Keratinocyte (primary cell): ENCODE measurements at regions not wholly inside any gene's neighbourhood (a gene's known extent, or its start where the extent isn't known, plus 50 kb on each side); places are given as distances from the start of the nearest gene placed in this dataset.

Source experiments
- DNase-seq: peaks from one replicate; pipeline ENCODE4 v3.0.0-alpha.2; 2011; ENCODE audit warnings: low read depth, missing footprints, low spot score
- FAIRE-seq: peaks from 2 replicates; lab custom pipeline; 2011; peaks lifted over from hg19 to GRCh38; lab: Jason Lieb, UNC
- H2AFZ ChIP-seq: 2 replicates; pipeline ENCODE4 v1.6.0; 2012; ENCODE audit warnings: low read length, control low read depth, inconsistent platforms; ENCODE audit not compliant: control insufficient read depth
- H3K27ac ChIP-seq: 2 replicates; pipeline ENCODE4 v1.5.1; 2011; ENCODE audit warnings: low read length; ENCODE audit not compliant: control insufficient read depth, insufficient read depth
- H3K27me3 ChIP-seq: 3 replicates; pipeline ENCODE4 v1.6.0; 2011; ENCODE audit warnings: low read length; ENCODE audit not compliant: control insufficient read depth, insufficient read depth; ENCODE audit errors: extremely low read depth
- H3K36me3 ChIP-seq, 2 experiments: 2 replicates in 1 of 2; 3 replicates in 1 of 2; pipeline ENCODE4 v1.5.1; 2011; ENCODE audit warnings: low read length in 2 of 2, mild to moderate bottlenecking in 1 of 2; ENCODE audit not compliant: control insufficient read depth in 2 of 2, insufficient read depth in 2 of 2; ENCODE audit errors: extremely low read depth in 1 of 2
- H3K4me1 ChIP-seq: 3 replicates; pipeline ENCODE4 v1.5.1; 2011; ENCODE audit warnings: low read length; ENCODE audit not compliant: control insufficient read depth, insufficient read depth; ENCODE audit errors: extremely low read depth
- H3K4me2 ChIP-seq: 3 replicates; pipeline ENCODE4 v1.6.0; 2011; ENCODE audit warnings: low read depth, low read length; ENCODE audit not compliant: control insufficient read depth, insufficient read depth; ENCODE audit errors: extremely low read depth
- H3K4me3 ChIP-seq, 3 experiments: fragments of 200-600 bp in 1 of 3; sonication (generic) in 1 of 3; 2 replicates in 2 of 3; 3 replicates in 1 of 3; pipeline ENCODE4 v1.5.1; 2011 to 2016; ENCODE audit warnings: low read length in 3 of 3, mild to moderate bottlenecking in 3 of 3, control low read depth in 2 of 3, inconsistent platforms in 1 of 3, low read depth in 1 of 3, mixed read lengths in 1 of 3, mixed run types in 1 of 3, moderate library complexity in 1 of 3; ENCODE audit not compliant: control insufficient read depth in 2 of 3, insufficient read depth in 2 of 3; ENCODE audit errors: extremely low read depth in 1 of 3
- H3K79me2 ChIP-seq: 2 replicates; pipeline ENCODE4 v1.6.0; 2012; ENCODE audit warnings: low read length; ENCODE audit not compliant: control insufficient read depth, insufficient read depth
- H3K9ac ChIP-seq: 3 replicates; pipeline ENCODE4 v1.6.0; 2011; ENCODE audit warnings: low read length; ENCODE audit not compliant: control insufficient read depth, insufficient read depth; ENCODE audit errors: extremely low read depth
- H3K9me1 ChIP-seq: 3 replicates; pipeline ENCODE4 v1.6.0; 2011; ENCODE audit warnings: low read length; ENCODE audit not compliant: control insufficient read depth, insufficient read depth; ENCODE audit errors: extremely low read depth
- H3K9me3 ChIP-seq: 2 replicates; pipeline ENCODE4 v1.5.1; 2012; ENCODE audit warnings: low read depth, low read length; ENCODE audit not compliant: control insufficient read depth
- H4K20me1 ChIP-seq: 3 replicates; pipeline ENCODE4 v1.6.0; 2011; ENCODE audit warnings: low read length; ENCODE audit not compliant: control insufficient read depth, insufficient read depth; ENCODE audit errors: extremely low read depth
- EZH2 ChIP-seq: IDR thresholded peaks from one replicate; pipeline ENCODE4 v1.6.1; 2012; ENCODE audit warnings: inconsistent platforms, mild to moderate bottlenecking, low read length, moderate library complexity
- dilution Hi-C: fragments of 300-500 bp; cut with MboI; formaldehyde crosslinking; loops from one replicate; pipeline ENCODE4 v1.7.0; 2020; ENCODE audit warnings: low sequenced_read_pairs; ENCODE audit not compliant: extremely low pct_ligation_motif_present
- TF ChIP-seq, protein P1 (sequence below), 3 experiments: IDR thresholded peaks in 1 of 3; conservative IDR thresholded peaks in 1 of 3; optimal IDR thresholded peaks in 1 of 3; 2 replicates in 2 of 3; 3 replicates in 1 of 3; pipeline versions ENCODE3 to v1.5.1; 2011; ENCODE audit warnings: low read length in 3 of 3, mild to moderate bottlenecking in 3 of 3, moderate library complexity in 2 of 3, control low read depth in 1 of 3, inconsistent platforms in 1 of 3; ENCODE audit not compliant: insufficient read depth in 2 of 3; ENCODE audit errors: extremely low read depth in 1 of 3

DNA sequence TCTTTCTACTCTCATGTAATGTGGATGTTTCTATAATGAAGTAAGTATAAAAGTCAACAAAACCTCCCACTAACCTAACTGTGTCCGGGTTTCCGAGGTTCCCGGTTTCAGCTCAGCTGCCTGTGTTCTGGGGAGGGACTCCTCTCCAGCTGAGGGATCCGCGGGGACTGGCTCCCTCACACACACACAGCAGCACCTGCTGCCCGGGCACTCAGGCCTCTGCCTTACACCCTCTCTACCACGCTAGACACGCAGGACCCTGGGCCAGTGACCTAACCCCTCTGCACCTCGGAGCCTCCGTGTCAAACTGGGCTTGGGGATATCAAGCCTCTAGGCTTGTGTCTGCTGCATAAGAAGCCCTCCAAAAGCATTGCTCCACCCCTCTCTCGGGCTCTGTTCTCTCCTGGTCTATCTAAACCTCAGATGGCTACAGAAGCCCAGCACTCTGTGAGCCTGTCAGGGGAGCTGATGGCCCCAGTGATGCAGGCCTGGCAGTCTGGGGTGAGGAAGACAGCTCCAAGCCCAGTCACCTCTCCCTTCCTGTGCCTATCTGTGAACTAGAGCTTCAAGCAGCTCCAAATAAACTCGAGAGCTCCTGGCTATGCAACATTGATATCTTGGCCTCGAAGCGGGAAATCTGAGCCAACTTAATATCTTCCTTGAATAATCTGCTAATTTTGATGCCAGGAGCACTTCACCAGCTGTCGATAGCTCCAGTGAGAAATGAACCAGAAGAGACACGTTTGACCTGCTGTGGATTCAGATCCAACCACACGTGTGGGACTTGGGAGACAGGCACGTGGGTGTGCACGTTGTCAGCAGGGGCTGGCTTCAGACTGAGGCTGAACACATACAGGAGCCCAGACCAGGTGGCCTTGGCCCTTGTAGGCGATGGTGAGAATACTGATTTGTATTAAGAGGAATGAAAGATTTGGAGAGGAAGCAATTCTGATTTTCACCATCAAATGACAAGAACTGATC is 232.7 kb upstream of the B3GAT1 start:
- Histone ChIP-seq H2AFZ (no peak overlapping the region), H3K4me3 (no peak overlapping the region), H3K27me3 (no peaks in the 10 kb centered on the region), H4K20me1 (no peaks in the 10 kb centered on the region), H3K4me1 (peaks cover 12% of the 10 kb centered on the region), H3K27ac (no peak overlapping the region), H3K9me3 (no peaks in the 10 kb centered on the region), H3K9ac (no peak overlapping the region), H3K4me2 (no peak overlapping the region), H3K79me2 (no peaks in the 10 kb centered on the region), H3K36me3 (no peaks in the 10 kb centered on the region), H3K9me1 (no peaks in the 10 kb centered on the region)
- DNase-seq (no peak), FAIRE-seq (no peak)
- TF ChIP-seq, protein P1, sequence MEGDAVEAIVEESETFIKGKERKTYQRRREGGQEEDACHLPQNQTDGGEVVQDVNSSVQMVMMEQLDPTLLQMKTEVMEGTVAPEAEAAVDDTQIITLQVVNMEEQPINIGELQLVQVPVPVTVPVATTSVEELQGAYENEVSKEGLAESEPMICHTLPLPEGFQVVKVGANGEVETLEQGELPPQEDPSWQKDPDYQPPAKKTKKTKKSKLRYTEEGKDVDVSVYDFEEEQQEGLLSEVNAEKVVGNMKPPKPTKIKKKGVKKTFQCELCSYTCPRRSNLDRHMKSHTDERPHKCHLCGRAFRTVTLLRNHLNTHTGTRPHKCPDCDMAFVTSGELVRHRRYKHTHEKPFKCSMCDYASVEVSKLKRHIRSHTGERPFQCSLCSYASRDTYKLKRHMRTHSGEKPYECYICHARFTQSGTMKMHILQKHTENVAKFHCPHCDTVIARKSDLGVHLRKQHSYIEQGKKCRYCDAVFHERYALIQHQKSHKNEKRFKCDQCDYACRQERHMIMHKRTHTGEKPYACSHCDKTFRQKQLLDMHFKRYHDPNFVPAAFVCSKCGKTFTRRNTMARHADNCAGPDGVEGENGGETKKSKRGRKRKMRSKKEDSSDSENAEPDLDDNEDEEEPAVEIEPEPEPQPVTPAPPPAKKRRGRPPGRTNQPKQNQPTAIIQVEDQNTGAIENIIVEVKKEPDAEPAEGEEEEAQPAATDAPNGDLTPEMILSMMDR (optimal IDR thresholded peaks at IDR 0.05 in 1 of 3, IDR thresholded peaks at IDR 0.05 in 1 of 3, conservative IDR thresholded peaks at IDR 0.05 in 1 of 3; ENCODE audit: extremely low read depth in 1 of 3, insufficient read depth in 2 of 3, low read length in 3 of 3): no peak
- no peak for TF ChIP-seq EZH2
- dilution Hi-C loops: no loop called here

DNA sequence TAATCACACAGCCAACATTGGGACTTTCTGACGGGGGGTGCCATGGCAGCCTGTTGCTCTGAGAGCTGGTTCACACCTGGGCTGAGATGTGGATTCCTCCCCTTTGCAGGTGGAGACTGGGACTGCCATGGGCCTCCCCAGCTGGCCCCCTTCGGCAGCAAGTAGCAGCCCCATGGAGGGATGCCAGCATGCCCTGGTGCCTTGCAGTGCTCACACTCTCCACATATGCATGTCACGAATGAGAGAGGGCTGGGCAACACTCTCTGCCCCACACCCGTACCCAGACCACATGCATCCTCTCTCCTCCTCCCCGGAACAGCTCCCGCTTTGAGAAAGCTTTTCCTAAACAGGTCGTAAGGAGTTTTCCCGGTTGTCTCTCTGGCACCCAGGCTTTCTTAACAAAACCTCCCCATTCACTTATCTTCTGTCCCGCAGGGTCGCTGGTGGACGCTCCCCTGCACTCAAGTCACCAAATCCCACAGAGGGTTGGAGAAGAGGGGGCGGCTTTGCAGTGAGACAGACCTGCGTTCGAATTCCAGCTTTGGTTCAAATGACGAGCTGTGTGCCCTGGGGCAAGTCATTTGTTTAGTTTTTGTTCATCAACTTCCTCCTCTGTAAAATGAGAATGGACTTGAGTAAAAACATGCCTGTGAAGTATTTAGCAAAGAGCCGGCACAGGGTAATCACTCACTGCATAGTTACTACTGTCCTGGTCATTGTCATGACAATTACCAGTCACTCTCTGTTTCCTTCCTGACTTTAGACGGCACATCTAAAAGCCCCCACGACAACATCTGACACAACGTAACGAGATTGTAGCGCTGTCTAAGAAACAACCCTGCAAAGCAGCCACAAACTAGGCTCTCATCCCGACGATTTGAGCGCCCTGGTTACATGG is 231.3 kb upstream of the B3GAT1 start:
- H4K20me1 ChIP-seq: no peaks in the 10 kb centered on the region
- H3K9ac ChIP-seq: no peak overlapping the region
- H3K79me2 ChIP-seq: no peaks in the 10 kb centered on the region
- dilution Hi-C loops: no loop called here
- no peak for DNase-seq
- TF ChIP-seq, protein P1 (optimal IDR thresholded peaks at IDR 0.05 in 1 of 3, IDR thresholded peaks at IDR 0.05 in 1 of 3, conservative IDR thresholded peaks at IDR 0.05 in 1 of 3; ENCODE audit: extremely low read depth in 1 of 3, insufficient read depth in 2 of 3, low read length in 3 of 3): no peak
- no peak for TF ChIP-seq EZH2
- H3K9me1 ChIP-seq: no peaks in the 10 kb centered on the region
- H3K4me2 ChIP-seq: no peak overlapping the region
- peaks cover 12% of the 10 kb centered on the region for H3K4me1 ChIP-seq
- H3K4me3 ChIP-seq: no peak overlapping the region
- no peaks in the 10 kb centered on the region for H3K36me3 ChIP-seq
- H3K9me3 ChIP-seq: no peaks in the 10 kb centered on the region
- H3K27ac ChIP-seq: no peak overlapping the region
- H3K27me3 ChIP-seq: no peaks in the 10 kb centered on the region
- no peak overlapping the region for H2AFZ ChIP-seq
- FAIRE-seq: no peak
